Neutrophil (primary cell): ENCODE measurements at regions not wholly inside any gene's neighbourhood (a gene's known extent, or its start where the extent isn't known, plus 50 kb on each side); places are given as distances from the start of the nearest gene placed in this dataset.

Experiments used
- H3K27ac ChIP-seq: fragments of 200-600 bp; sonication (generic); 2 replicates; pipeline ENCODE4 v1.5.1; 2016; ENCODE audit warnings: mild to moderate bottlenecking, moderate library complexity
- H3K27me3 ChIP-seq: fragments of 200-600 bp; sonication (generic); 2 replicates; pipeline ENCODE4 v1.6.0; 2016; ENCODE audit warnings: mild to moderate bottlenecking
- H3K36me3 ChIP-seq: fragments of 200-600 bp; sonication (generic); 2 replicates; pipeline ENCODE4 v1.5.1; 2017
- H3K4me1 ChIP-seq, 2 experiments: fragments of 200-600 bp in 1 of 2; sonication (generic) in 1 of 2; 1 replicate in 1 of 2; 2 replicates in 1 of 2; pipeline versions ENCODE4 v1.5.1 to v1.6.1; 2013 to 2016; ENCODE audit warnings: low read depth in 1 of 2, low read length in 1 of 2, mild to moderate bottlenecking in 1 of 2, moderate library complexity in 1 of 2; ENCODE audit not compliant: control insufficient read depth in 1 of 2, insufficient read depth in 1 of 2
- H3K4me3 ChIP-seq, 2 experiments: fragments of 200-600 bp in 1 of 2; sonication (generic) in 1 of 2; 1 replicate in 1 of 2; 2 replicates in 1 of 2; pipeline ENCODE4 v1.5.1; 2013 to 2016; ENCODE audit warnings: low read depth in 1 of 2, low read length in 1 of 2, mild to moderate bottlenecking in 1 of 2, moderate library complexity in 1 of 2
- H3K9me3 ChIP-seq: fragments of 200-600 bp; sonication (generic); 2 replicates; pipeline ENCODE4 v1.5.1; 2016
- CTCF ChIP-seq: fragments of 200-600 bp; sonication (generic); IDR thresholded peaks from 2 replicates; pipeline ENCODE4 v1.5.1; 2016; ENCODE audit warnings: antibody characterized with exemption

GRCh38 chr1:56028244-56028643 is 551.1 kb downstream of the PLPP3 start:
- no peak for TF ChIP-seq CTCF
- H3K4me3 ChIP-seq: no peak overlapping the region
- H3K9me3 ChIP-seq: no peaks in the 10 kb centered on the region
- H3K36me3 ChIP-seq: no peaks in the 10 kb centered on the region
- no peaks in the 10 kb centered on the region for H3K27me3 ChIP-seq
- no peaks in the 10 kb centered on the region for H3K4me1 ChIP-seq
- no peak overlapping the region for H3K27ac ChIP-seq

GRCh38 chr1:56025942-56026341 is 553.4 kb downstream of the PLPP3 start:
- Histone ChIP-seq H3K36me3 (no peaks in the 10 kb centered on the region), H3K27me3 (no peaks in the 10 kb centered on the region), H3K4me3 (no peak overlapping the region), H3K27ac (no peak overlapping the region), H3K4me1 (no peaks in the 10 kb centered on the region), H3K9me3 (no peaks in the 10 kb centered on the region)
- no peak for TF ChIP-seq CTCF

GRCh38 chr1:56024155-56024554 is 555.2 kb downstream of the PLPP3 start:
- no peaks in the 10 kb centered on the region for H3K9me3 ChIP-seq
- no peak for TF ChIP-seq CTCF
- H3K4me1 ChIP-seq: no peaks in the 10 kb centered on the region
- H3K27ac ChIP-seq: no peak overlapping the region
- no peaks in the 10 kb centered on the region for H3K27me3 ChIP-seq
- no peaks in the 10 kb centered on the region for H3K36me3 ChIP-seq
- no peak overlapping the region for H3K4me3 ChIP-seq

- Histone ChIP-seq H3K27me3 (no peaks in the 10 kb centered on the region), H3K4me1 (no peaks in the 10 kb centered on the region), H3K4me3 (no peak overlapping the region), H3K36me3 (no peaks in the 10 kb centered on the region), H3K27ac (no peak overlapping the region), H3K9me3 (no peaks in the 10 kb centered on the region)
- no peak for TF ChIP-seq CTCF
Measured at GRCh38 chr1:56019922-56020321, 559.4 kb downstream of the PLPP3 start.

GRCh38 chr1:56019472-56019871 is 559.9 kb downstream of the PLPP3 start:
- Histone ChIP-seq H3K27me3 (no peaks in the 10 kb centered on the region), H3K36me3 (no peaks in the 10 kb centered on the region), H3K9me3 (no peaks in the 10 kb centered on the region), H3K4me1 (no peaks in the 10 kb centered on the region), H3K27ac (no peak overlapping the region), H3K4me3 (no peak overlapping the region)
- TF ChIP-seq CTCF: no peak

GRCh38 chr1:56017336-56017735 is 562.0 kb downstream of the PLPP3 start:
- Histone ChIP-seq H3K36me3 (no peaks in the 10 kb centered on the region), H3K4me1 (no peaks in the 10 kb centered on the region), H3K27ac (no peak overlapping the region), H3K27me3 (no peaks in the 10 kb centered on the region), H3K4me3 (no peak overlapping the region), H3K9me3 (no peaks in the 10 kb centered on the region)
- TF ChIP-seq CTCF: no peak
